ENCODE measurements at regions not wholly inside any gene's neighbourhood (a gene's known extent, or its start where the extent isn't known, plus 50 kb on each side); places are given as distances from the start of the nearest gene placed in this dataset.

- no peak for ATAC-seq
- DNase-seq: no peak
- no peak overlapping the region for H3K4me3 ChIP-seq
- H3K36me3 ChIP-seq: no peaks in the 10 kb centered on the region
- WGBS (ENCODE audit: insufficient coverage, low coverage, low lambda C conversion rate, missing lambda C conversion rate): 80% methylated on average over 1 of the region's 1 CpG
- H3K4me1 ChIP-seq: peaks cover 0 to 18% (median 7%) of the 10 kb centered on the region in 4 donors
- H3K9me3 ChIP-seq: no peaks in the 10 kb centered on the region
- no peak for TF ChIP-seq CTCF (IDR thresholded peaks at IDR 0.05)
- no peak for TF ChIP-seq POLR2A (IDR thresholded peaks at IDR 0.05)
- intact Hi-C loops (cut with DNase I): no loop called here
- no peak overlapping the region for H3K27ac ChIP-seq
- H3K27me3 ChIP-seq: no peaks in the 10 kb centered on the region
These were observed 226.0 kb downstream of the SPRY1 start for GRCh38 chr4:123622572-123622971.

GRCh38 chr4:123623611-123624010, 227.0 kb downstream of the SPRY1 start:
- Histone ChIP-seq H3K27me3 (no peaks in the 10 kb centered on the region), H3K4me3 (no peak overlapping the region), H3K9me3 (no peaks in the 10 kb centered on the region), H3K4me1 (peaks cover 0 to 16% (median 7%) of the 10 kb centered on the region in 4 donors), H3K36me3 (no peaks in the 10 kb centered on the region), H3K27ac (no peak overlapping the region)
- ATAC-seq (no peak), DNase-seq (no peak)
- intact Hi-C loops (cut with DNase I): no loop called here
- 31% methylated on average over 1 of the region's 1 CpG for WGBS (ENCODE audit: insufficient coverage, low coverage, low lambda C conversion rate, missing lambda C conversion rate)
- TF ChIP-seq CTCF (IDR thresholded peaks at IDR 0.05): no peak
- TF ChIP-seq POLR2A (IDR thresholded peaks at IDR 0.05): no peak

DNA sequence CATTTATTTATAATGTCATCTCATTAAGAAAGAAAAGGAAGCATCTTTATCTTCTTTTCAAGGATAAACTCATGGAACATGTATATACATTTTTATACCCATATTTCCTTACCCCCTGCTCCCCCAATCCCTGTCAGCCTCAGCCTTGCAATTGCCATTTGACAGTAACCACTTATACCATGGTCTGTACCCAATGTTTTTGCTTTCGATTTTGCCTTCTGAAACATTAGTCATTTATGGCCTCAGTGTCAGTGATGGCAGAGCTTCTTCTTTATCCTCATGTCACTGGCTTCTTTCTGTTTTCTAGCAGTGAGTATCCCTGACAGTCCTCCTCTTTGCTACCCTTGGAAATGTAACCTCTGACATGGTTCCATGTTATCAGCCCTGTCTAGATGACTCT, 228.4 kb downstream of the SPRY1 start:
- ATAC-seq: no peak
- Histone ChIP-seq H3K27ac (no peak overlapping the region), H3K27me3 (no peaks in the 10 kb centered on the region), H3K4me1 (peaks cover 0 to 3% (median 1%) of the 10 kb centered on the region in 4 donors), H3K36me3 (no peaks in the 10 kb centered on the region), H3K9me3 (no peaks in the 10 kb centered on the region), H3K4me3 (no peak overlapping the region)
- DNase-seq: no peak
- TF ChIP-seq POLR2A (IDR thresholded peaks at IDR 0.05) (no peak), CTCF (IDR thresholded peaks at IDR 0.05) (no peak)
- 38% methylated on average over 1 of the region's 1 CpG for WGBS (ENCODE audit: insufficient coverage, low coverage, low lambda C conversion rate, missing lambda C conversion rate)
- intact Hi-C loops (cut with DNase I): no loop called here

DNA sequence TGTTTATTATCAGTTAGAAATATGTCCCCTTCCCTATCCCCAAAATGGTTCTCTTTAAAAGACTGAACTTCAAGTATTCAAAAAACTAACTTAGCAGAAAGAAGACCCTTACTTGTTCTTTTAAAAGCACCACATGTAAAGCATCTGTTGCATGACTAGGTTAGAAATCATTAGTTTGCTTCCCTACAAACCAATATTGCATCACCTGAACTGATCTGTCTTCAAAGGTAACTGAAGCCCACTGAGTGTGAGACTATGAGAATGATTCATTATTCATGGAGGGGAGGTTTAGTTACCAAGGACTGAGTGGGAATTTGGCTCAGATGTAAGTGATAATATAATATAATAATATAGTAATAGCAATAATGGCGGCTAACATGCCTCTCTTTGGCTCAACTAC, 231.7 kb downstream of the SPRY1 start:
- Histone ChIP-seq H3K27ac (no peak overlapping the region), H3K4me3 (no peak overlapping the region), H3K4me1 (no peaks in the 10 kb centered on the region), H3K36me3 (no peaks in the 10 kb centered on the region), H3K27me3 (no peaks in the 10 kb centered on the region), H3K9me3 (no peaks in the 10 kb centered on the region)
- intact Hi-C loops (cut with DNase I): no loop called here
- DNase-seq (no peak), ATAC-seq (no peak)
- 88% methylated on average over 1 of the region's 1 CpG for WGBS (ENCODE audit: insufficient coverage, low coverage, low lambda C conversion rate, missing lambda C conversion rate)
- TF ChIP-seq POLR2A (IDR thresholded peaks at IDR 0.05) (no peak), CTCF (IDR thresholded peaks at IDR 0.05) (no peak)
